SH-SY5Y (cell line): ENCODE measurements at regions not wholly inside any gene's neighbourhood (a gene's known extent, or its start where the extent isn't known, plus 50 kb on each side); places are given as distances from the start of the nearest gene placed in this dataset.

Source experiments
- GATA2 ChIP-seq: IDR thresholded peaks from 2 replicates; pipeline ENCODE4 v1.6.1; 2011; ENCODE audit warnings: mild to moderate bottlenecking, low read depth, low read length
- GATA3 ChIP-seq: IDR thresholded peaks from 2 replicates; pipeline ENCODE4 v1.6.1; 2011; ENCODE audit warnings: low read depth, mild to moderate bottlenecking, low read length, moderate library complexity

GRCh38 chr1:238701024-238701423, 685.3 kb upstream of the CHRM3 start:
- TF ChIP-seq GATA3 (no peak), GATA2 (no peak)

GRCh38 chr1:238690415-238690814, 696.0 kb upstream of the CHRM3 start:
- no peak for TF ChIP-seq GATA3
- TF ChIP-seq GATA2 = no peak

- TF ChIP-seq GATA2 (no peak), GATA3 (no peak)
Measured at GRCh38 chr1:238681451-238681850, 704.9 kb upstream of the CHRM3 start.

- TF ChIP-seq GATA3 (no peak), GATA2 (no peak)
Measured at GRCh38 chr1:238681021-238681420, 705.3 kb upstream of the CHRM3 start.

- TF ChIP-seq GATA2 (no peak), GATA3 (no peak)
Measured at GRCh38 chr1:238677567-238677966, 708.8 kb upstream of the CHRM3 start.

GRCh38 chr1:238675221-238675620, 711.1 kb upstream of the CHRM3 start:
- no peak for TF ChIP-seq GATA2
- no peak for TF ChIP-seq GATA3

- no peak for TF ChIP-seq GATA2
- no peak for TF ChIP-seq GATA3
Measured at GRCh38 chr1:238674316-238674715, 712.1 kb upstream of the CHRM3 start.

GRCh38 chr1:238673561-238673960, 712.8 kb upstream of the CHRM3 start:
- TF ChIP-seq GATA3 (no peak), GATA2 (no peak)

- no peak for TF ChIP-seq GATA2
- TF ChIP-seq GATA3 = no peak
Measured at GRCh38 chr1:238672806-238673205, 713.6 kb upstream of the CHRM3 start.

GRCh38 chr1:238672262-238672661, 714.1 kb upstream of the CHRM3 start:
- TF ChIP-seq GATA2 = peak; percentile 99
- TF ChIP-seq GATA3 = peak; percentile 92

GRCh38 chr1:238664139-238664538, 722.2 kb upstream of the CHRM3 start:
- TF ChIP-seq GATA2 = no peak

- peak; percentile 57; the same call in 1 of the 2 replicates for TF ChIP-seq GATA2
- TF ChIP-seq GATA3 = no peak
Measured at GRCh38 chr1:238660849-238661248, 725.5 kb upstream of the CHRM3 start.

- TF ChIP-seq GATA3 = no peak
- TF ChIP-seq GATA2 = no peak
Measured at GRCh38 chr1:238658763-238659162, 727.6 kb upstream of the CHRM3 start.

GRCh38 chr1:238653693-238654321, 732.6 kb upstream of the CHRM3 start:
- no peak for TF ChIP-seq GATA2
- TF ChIP-seq GATA3 = no peak

- TF ChIP-seq GATA2 = no peak
- no peak for TF ChIP-seq GATA3
Measured at GRCh38 chr1:238652346-238652968, 733.9 kb upstream of the CHRM3 start.

GRCh38 chr1:238649200-238649599, 737.2 kb upstream of the CHRM3 start:
- TF ChIP-seq GATA2 = no peak
- no peak for TF ChIP-seq GATA3

- TF ChIP-seq GATA2 (no peak), GATA3 (no peak)
Measured at GRCh38 chr1:238648751-238649150, 737.6 kb upstream of the CHRM3 start.
